Effector memory CD4-positive, alpha-beta T cell (primary cell): ENCODE measurements at regions not wholly inside any gene's neighbourhood (a gene's known extent, or its start where the extent isn't known, plus 50 kb on each side); places are given as distances from the start of the nearest gene placed in this dataset.
"Not testable (repeated sequence)": the region's sequence is repeated elsewhere in the genome, so short reads cannot be mapped to it uniquely, and the experiment has no call there.

Experiments used
- DNase-seq, 3 donors: peaks; one replicate each; pipeline ENCODE4 v3.0.0-alpha.2; 2020
- H3K27ac ChIP-seq: 2 replicates; pipeline ENCODE4 v1.7.0; 2013; ENCODE audit warnings: mild to moderate bottlenecking, low read length, moderate library complexity; ENCODE audit not compliant: insufficient read depth, poor library complexity, severe bottlenecking
- H3K27me3 ChIP-seq: replicated peaks from 2 replicates; pipeline ENCODE4 v1.7.0; 2013; ENCODE audit warnings: mild to moderate bottlenecking, low read length; ENCODE audit not compliant: insufficient read depth, control insufficient read depth, poor library complexity, severe bottlenecking
- H3K36me3 ChIP-seq: 2 replicates; pipeline ENCODE4 v1.7.0; 2013; ENCODE audit warnings: mild to moderate bottlenecking, low read length, moderate library complexity; ENCODE audit not compliant: control insufficient read depth, insufficient read depth
- H3K4me1 ChIP-seq: 2 replicates; pipeline ENCODE4 v1.7.0; 2013; ENCODE audit warnings: low read length, mild to moderate bottlenecking; ENCODE audit not compliant: control insufficient read depth, insufficient read depth, poor library complexity, severe bottlenecking
- H3K4me3 ChIP-seq: 2 replicates; pipeline ENCODE4 v1.7.0; 2013; ENCODE audit warnings: low read length, low read depth, mild to moderate bottlenecking; ENCODE audit not compliant: insufficient read depth, poor library complexity, severe bottlenecking
- H3K9me3 ChIP-seq: 2 replicates; pipeline ENCODE4 v1.7.0; 2013; ENCODE audit warnings: mild to moderate bottlenecking, low read length, moderate library complexity; ENCODE audit not compliant: control insufficient read depth

DNA sequence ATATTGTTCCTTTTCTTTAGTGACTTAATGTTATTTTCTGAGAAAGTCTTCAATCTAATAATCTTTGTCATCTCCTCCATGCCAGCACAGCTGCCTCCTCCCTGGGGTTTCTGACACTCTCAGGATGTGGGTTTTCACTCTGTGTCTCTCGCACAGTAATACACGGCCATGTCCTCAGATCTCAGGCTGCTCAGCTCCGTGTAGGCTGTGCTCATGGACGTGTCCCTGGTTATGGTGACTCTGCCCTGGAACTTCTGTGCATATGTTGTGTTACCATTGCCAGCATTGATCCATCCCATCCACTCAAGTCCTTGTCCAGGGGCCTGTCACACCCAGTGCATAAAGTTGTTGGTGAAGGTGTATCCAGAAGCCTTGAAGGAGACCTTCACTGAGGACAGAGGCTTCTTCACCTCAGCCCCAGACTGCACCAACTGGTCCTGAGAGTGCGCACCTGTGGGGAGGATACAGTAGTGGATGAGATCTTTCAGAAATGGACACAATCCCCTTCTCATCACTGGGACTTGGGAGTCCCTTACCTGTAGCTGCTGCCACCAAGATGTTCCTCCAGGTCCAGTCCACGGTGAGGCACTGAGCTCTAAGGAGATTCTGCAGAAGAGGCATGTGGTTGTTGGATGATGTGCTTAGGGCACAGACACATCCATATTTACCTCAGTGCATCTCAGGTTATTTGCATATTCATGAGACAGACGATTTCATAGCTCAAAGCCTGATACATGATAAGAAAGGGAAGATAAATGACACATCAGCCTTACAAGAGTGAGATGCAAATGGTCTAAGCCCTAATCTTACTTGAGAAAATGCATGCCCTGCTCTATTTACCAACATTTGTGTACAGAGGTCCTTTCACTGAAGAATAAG lies 114.7 kb downstream of the OR4M2 start:
- not testable (repeated sequence) for H3K36me3 ChIP-seq, H3K4me3 ChIP-seq, H3K9me3 ChIP-seq, H3K27ac ChIP-seq, H3K4me1 ChIP-seq, DNase-seq, H3K27me3 ChIP-seq

DNA sequence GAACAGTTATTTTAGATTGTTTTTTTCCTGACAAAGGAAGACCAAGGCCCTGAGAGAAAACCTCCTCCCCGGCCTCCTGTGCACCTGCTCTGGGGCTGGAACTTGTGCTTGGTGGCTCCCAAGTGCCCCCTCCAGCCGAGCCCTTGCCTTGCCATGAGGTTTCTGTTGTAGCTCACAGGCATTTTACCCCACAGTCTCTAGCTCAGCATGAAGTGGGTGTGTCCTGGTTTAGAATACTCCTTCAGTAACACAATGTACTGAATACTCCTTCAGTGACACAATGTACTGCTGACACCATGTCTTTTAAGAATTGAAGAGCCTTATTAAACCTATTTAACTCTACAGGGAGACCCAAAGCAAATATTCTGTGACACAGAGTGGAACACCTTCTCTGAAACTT lies 116.1 kb downstream of the OR4M2 start:
- not testable (repeated sequence) for H3K9me3 ChIP-seq, H3K4me3 ChIP-seq, H3K27ac ChIP-seq, H3K4me1 ChIP-seq, H3K27me3 ChIP-seq, H3K36me3 ChIP-seq, DNase-seq

GRCh38 chr15:22200417-22200816 lies 120.1 kb downstream of the OR4M2 start:
- H3K27ac ChIP-seq, H3K9me3 ChIP-seq, H3K27me3 ChIP-seq, H3K36me3 ChIP-seq, H3K4me3 ChIP-seq, H3K4me1 ChIP-seq, DNase-seq: not testable (repeated sequence)

- not testable (repeated sequence) for DNase-seq
These were observed 121.8 kb downstream of the OR4M2 start for GRCh38 chr15:22201993-22202659.

GRCh38 chr15:22203208-22203607 lies 122.9 kb downstream of the OR4M2 start:
- not testable (repeated sequence) for H3K9me3 ChIP-seq, H3K36me3 ChIP-seq, DNase-seq, H3K4me1 ChIP-seq, H3K27ac ChIP-seq, H3K4me3 ChIP-seq, H3K27me3 ChIP-seq

More at GRCh38 chr15:22201993-22202659, 121.8 kb downstream of the OR4M2 start:
- not testable (repeated sequence) for H3K27me3 ChIP-seq, H3K4me3 ChIP-seq, H3K27ac ChIP-seq, H3K9me3 ChIP-seq, H3K36me3 ChIP-seq, H3K4me1 ChIP-seq

- not testable (repeated sequence) for H3K27me3 ChIP-seq, H3K9me3 ChIP-seq, H3K4me3 ChIP-seq, DNase-seq, H3K36me3 ChIP-seq, H3K4me1 ChIP-seq, H3K27ac ChIP-seq
These were observed 128.8 kb downstream of the OR4M2 start for GRCh38 chr15:22209086-22209485.

DNA sequence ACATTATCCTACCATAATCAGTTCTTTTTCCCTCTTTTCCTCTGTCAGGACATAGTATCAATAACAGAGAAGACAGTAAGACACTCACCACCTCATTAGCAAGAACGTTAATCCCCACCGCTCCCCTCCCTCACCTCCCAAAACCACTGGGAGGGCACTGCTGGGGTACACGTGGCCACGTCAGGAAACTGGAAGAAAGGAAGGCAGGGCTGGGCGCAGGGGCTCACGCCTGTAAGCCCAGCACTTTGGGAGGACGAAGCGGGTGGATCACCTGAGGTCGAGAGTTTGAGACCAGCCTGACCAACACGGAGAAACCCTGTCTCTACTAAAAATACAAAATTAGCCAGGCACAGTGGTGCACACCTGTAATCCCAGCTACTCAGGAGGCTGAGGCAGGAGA lies 142.3 kb downstream of the OR4M2 start:
- not testable (repeated sequence) for H3K36me3 ChIP-seq, DNase-seq, H3K9me3 ChIP-seq, H3K27ac ChIP-seq, H3K4me3 ChIP-seq, H3K27me3 ChIP-seq
- peaks cover 14% of the 10 kb centered on the region for H3K4me1 ChIP-seq

DNA sequence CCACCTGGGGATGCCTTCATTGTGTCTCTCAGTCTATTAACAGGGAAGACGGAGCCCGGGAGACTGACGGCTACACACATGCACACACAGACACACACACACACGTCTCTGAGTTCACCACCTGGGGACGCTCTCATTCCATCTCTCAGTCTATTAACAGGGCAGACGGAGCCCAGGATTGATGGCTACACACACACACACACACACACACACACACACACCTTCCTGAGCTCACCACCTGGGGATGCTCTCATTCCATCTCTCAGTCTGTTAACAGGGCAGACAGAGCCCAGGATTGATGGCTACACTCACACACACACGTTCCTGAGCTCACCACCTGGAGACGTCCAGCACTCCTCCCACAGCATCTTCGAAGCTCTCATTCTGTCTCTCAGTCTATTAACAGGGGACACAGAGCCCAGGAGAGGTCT lies 143.9 kb downstream of the OR4M2 start:
- no peaks in the 10 kb centered on the region for H3K9me3 ChIP-seq
- H3K27ac ChIP-seq = no peak overlapping the region
- peaks cover 14% of the 10 kb centered on the region for H3K4me1 ChIP-seq
- H3K4me3 ChIP-seq = no peak overlapping the region
- DNase-seq = no peak
- H3K27me3 ChIP-seq = no peaks in the 10 kb centered on the region
- H3K36me3 ChIP-seq = no peaks in the 10 kb centered on the region

DNA sequence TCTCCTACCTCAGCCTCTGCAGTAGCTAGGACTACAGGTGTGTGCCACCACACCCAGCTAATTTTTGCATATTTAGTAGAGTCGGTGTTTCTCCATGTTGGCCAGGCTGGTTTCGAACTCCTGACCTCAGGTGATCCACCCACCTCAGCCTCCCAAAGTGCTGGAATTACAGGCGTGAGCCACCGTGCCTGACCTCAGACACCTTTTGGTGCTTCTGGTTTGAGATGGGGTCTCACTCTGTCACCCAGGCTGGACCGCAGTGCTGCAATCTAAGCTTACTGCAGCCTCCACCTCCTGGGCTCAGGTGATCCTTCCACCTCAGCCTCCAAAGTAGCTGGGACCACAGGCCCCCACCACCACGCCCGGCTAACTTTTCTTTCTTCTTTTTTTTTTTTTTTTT lies 144.6 kb downstream of the OR4M2 start:
- not testable (repeated sequence) for H3K36me3 ChIP-seq, H3K27me3 ChIP-seq, DNase-seq, H3K9me3 ChIP-seq, H3K27ac ChIP-seq, H3K4me3 ChIP-seq
- H3K4me1 ChIP-seq = peaks cover 14% of the 10 kb centered on the region

DNA sequence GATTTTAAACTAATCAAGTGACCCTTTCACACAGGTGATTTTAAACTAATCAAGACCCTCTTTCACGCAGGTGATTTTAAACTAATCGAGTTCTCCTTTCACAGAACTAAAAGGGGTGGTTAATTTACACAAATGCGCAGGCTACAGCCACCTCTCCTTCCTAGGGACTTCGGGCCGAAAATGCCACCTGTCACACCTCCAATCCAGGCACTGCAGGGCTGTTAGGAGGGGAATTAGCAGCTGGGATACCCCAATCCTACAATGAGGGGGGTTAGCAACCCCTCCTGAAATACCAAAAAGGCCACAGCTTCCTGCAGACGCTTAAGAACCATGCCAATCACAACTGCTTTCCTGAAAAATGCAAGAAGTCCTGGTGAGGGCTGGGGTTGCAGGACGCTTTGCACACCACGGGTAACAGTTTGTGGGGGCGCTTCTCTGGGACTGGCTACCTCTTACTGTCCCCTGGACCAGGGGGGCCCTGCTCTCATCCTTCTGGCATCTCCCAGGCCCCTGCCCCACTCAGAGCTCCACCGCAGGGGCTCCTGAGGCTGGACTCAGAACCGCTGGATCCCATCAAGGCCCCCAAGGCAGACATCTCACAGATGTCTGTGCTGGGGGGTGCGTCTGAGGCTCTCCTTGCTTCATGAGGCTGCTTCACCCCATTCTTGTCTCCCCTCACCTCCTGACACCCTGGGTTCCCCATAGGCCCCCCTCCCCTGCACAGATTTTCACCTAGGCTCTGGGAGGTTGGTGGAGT lies 145.9 kb downstream of the OR4M2 start:
- Histone ChIP-seq H3K27ac (no peak overlapping the region), H3K4me3 (no peak overlapping the region), H3K4me1 (peaks cover 13% of the 10 kb centered on the region), H3K27me3 (no peaks in the 10 kb centered on the region), H3K9me3 (no peaks in the 10 kb centered on the region), H3K36me3 (no peaks in the 10 kb centered on the region)
- no peak for DNase-seq
